ENCODE measurements at regions not wholly inside any gene's neighbourhood (a gene's known extent, or its start where the extent isn't known, plus 50 kb on each side); places are given as distances from the start of the nearest gene placed in this dataset.

- TF ChIP-seq, protein P1, sequence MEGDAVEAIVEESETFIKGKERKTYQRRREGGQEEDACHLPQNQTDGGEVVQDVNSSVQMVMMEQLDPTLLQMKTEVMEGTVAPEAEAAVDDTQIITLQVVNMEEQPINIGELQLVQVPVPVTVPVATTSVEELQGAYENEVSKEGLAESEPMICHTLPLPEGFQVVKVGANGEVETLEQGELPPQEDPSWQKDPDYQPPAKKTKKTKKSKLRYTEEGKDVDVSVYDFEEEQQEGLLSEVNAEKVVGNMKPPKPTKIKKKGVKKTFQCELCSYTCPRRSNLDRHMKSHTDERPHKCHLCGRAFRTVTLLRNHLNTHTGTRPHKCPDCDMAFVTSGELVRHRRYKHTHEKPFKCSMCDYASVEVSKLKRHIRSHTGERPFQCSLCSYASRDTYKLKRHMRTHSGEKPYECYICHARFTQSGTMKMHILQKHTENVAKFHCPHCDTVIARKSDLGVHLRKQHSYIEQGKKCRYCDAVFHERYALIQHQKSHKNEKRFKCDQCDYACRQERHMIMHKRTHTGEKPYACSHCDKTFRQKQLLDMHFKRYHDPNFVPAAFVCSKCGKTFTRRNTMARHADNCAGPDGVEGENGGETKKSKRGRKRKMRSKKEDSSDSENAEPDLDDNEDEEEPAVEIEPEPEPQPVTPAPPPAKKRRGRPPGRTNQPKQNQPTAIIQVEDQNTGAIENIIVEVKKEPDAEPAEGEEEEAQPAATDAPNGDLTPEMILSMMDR (IDR thresholded peaks at IDR 0.05) = peak; percentile 47
- no peak for TF ChIP-seq ZFX (IDR thresholded peaks at IDR 0.05; ENCODE audit: borderline replicate concordance)
- no peak overlapping the region for H3K27ac ChIP-seq
These were observed 194.1 kb upstream of the DSEL start for GRCh38 chr18:67710639-67711038.

GRCh38 chr18:67705748-67706147 lies 189.2 kb upstream of the DSEL start:
- no peak overlapping the region for H3K27ac ChIP-seq
- TF ChIP-seq ZFX (IDR thresholded peaks at IDR 0.05; ENCODE audit: borderline replicate concordance) = no peak
- TF ChIP-seq, protein P1 (IDR thresholded peaks at IDR 0.05) = peak; percentile 23

DNA sequence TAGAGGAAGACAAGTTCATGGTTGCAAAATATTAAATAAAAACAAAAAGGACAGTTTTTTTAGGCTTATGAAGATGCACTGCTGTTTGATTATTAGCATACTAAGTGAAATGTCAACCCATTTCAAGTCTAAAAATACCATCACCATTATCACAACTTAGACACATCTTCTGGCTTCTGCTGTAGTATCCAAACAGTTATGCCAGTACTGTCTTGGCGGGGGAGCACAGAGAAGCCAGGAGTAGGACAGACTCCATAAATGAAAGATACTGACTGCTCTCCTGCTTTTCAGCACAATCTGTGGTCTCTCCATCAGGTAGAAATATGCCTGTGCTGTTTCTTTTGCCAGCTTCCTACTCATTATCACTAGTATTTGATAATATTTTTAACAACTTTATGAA lies 179.2 kb upstream of the DSEL start:
- TF ChIP-seq ZFX (IDR thresholded peaks at IDR 0.05; ENCODE audit: borderline replicate concordance) = no peak
- TF ChIP-seq, protein P1 (IDR thresholded peaks at IDR 0.05) = no peak
- no peak overlapping the region for H3K27ac ChIP-seq

DNA sequence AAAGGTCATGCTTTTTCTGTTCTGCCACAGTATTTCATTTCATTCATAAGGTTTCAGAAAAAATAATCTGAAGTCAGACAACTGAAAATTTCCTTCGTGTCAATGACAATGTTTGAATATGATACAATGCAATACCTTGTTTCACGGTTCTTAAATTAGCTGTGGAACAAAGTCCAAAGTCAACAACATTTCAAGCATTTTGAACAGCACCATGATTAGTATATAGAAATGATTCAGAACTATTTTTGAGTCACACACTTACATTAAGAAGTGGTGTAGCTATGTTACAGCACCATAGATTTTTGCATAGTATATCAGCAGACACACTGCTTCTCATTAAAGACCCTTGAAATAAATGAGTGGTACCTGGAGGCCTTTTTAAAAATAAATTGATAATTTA lies 178.3 kb upstream of the DSEL start:
- TF ChIP-seq ZFX (IDR thresholded peaks at IDR 0.05; ENCODE audit: borderline replicate concordance) = no peak
- TF ChIP-seq, protein P1 (IDR thresholded peaks at IDR 0.05) = no peak
- no peak overlapping the region for H3K27ac ChIP-seq

DNA sequence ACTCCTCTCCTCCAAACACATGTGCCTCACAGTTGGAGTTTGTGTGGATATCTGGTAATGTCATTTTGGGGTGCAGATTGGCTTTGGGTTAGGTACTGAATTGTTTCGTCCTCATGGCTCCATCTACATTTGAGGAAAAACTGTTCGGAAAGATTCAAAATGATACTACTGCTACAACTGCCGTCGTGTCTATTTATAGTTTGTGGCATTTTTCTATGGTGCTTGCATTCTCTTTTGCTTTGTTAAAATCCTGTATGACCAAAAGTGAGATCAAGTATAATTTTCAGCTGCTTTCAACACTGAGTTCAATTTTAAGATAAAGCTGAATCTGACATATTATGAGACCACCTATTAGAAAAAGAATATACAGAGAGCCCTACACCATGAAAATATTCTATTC lies 176.3 kb upstream of the DSEL start:
- H3K27ac ChIP-seq = no peak overlapping the region
- no peak for TF ChIP-seq ZFX (IDR thresholded peaks at IDR 0.05; ENCODE audit: borderline replicate concordance)
- TF ChIP-seq, protein P1 (IDR thresholded peaks at IDR 0.05) = no peak

- H3K27ac ChIP-seq = no peak overlapping the region
- no peak for TF ChIP-seq ZFX (IDR thresholded peaks at IDR 0.05; ENCODE audit: borderline replicate concordance)
- TF ChIP-seq, protein P1 (IDR thresholded peaks at IDR 0.05) = no peak
These were observed 166.0 kb upstream of the DSEL start for GRCh38 chr18:67682516-67682915.

DNA sequence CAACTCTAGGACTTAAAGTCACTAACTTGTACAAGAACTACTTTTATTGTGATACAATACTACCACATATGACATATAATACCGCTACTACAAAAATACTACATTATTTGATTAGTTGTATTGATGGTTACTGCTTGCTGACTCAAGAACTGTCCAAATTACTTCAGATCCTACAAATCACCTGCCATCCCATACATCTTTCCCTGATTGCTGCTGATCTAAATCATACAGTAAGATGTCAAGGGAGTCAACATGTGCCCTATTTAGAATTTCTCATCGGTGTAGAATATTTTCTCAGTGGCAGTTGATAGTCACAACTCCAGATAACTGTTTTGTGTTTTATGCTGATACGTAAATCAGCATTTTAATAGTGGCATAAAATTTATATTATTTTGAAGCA lies 161.0 kb upstream of the DSEL start:
- H3K27ac ChIP-seq = no peak overlapping the region
- no peak for TF ChIP-seq ZFX (IDR thresholded peaks at IDR 0.05; ENCODE audit: borderline replicate concordance)
- TF ChIP-seq, protein P1 (IDR thresholded peaks at IDR 0.05) = no peak
